ENCODE measurements at regions not wholly inside any gene's neighbourhood (a gene's known extent, or its start where the extent isn't known, plus 50 kb on each side); places are given as distances from the start of the nearest gene placed in this dataset.

GRCh38 chr2:217742276-217742675, 260.5 kb downstream of the TNS1 start:
- TF ChIP-seq EZH2 (IDR thresholded peaks at IDR 0.05; ENCODE audit: low read length), result no peak
- no peak for TF ChIP-seq CTCF (optimal IDR thresholded peaks at IDR 0.05 in 1 of 3, IDR thresholded peaks at IDR 0.05 in 1 of 3, conservative IDR thresholded peaks at IDR 0.05 in 1 of 3; ENCODE audit: extremely low read depth in 1 of 3, insufficient read depth in 2 of 3, low read length in 3 of 3)
- no peak overlapping the region for H3K9ac ChIP-seq (ENCODE audit: control insufficient read depth, extremely low read depth, insufficient read depth, low read length)
- H3K4me3 ChIP-seq (ENCODE audit: control insufficient read depth in 2 of 3, extremely low read depth in 1 of 3, insufficient read depth in 2 of 3, low read depth in 1 of 3, low read length in 3 of 3), result no peak overlapping the region
- H3K4me2 ChIP-seq (ENCODE audit: control insufficient read depth, extremely low read depth, insufficient read depth, low read depth, low read length), result no peak overlapping the region
- no peaks in the 10 kb centered on the region for H3K4me1 ChIP-seq (ENCODE audit: control insufficient read depth, extremely low read depth, insufficient read depth, low read length)
- no peaks in the 10 kb centered on the region for H3K9me3 ChIP-seq (ENCODE audit: control insufficient read depth, low read depth, low read length)
- H3K36me3 ChIP-seq (ENCODE audit: control insufficient read depth in 2 of 2, extremely low read depth in 1 of 2, insufficient read depth in 2 of 2, low read length in 2 of 2), result no peaks in the 10 kb centered on the region
- no peaks in the 10 kb centered on the region for H3K79me2 ChIP-seq (ENCODE audit: control insufficient read depth, insufficient read depth, low read length)
- FAIRE-seq (no peak), DNase-seq (ENCODE audit: low read depth, low spot score) (no peak)
- H4K20me1 ChIP-seq (ENCODE audit: control insufficient read depth, extremely low read depth, insufficient read depth, low read length), result no peaks in the 10 kb centered on the region
- H2AFZ ChIP-seq (ENCODE audit: control insufficient read depth, low read length), result no peak overlapping the region
- H3K27ac ChIP-seq (ENCODE audit: control insufficient read depth, insufficient read depth, low read length), result no peak overlapping the region
- dilution Hi-C loops (cut with MboI; ENCODE audit: extremely low pct_ligation_motif_present, low sequenced_read_pairs), result no loop called here
- H3K9me1 ChIP-seq (ENCODE audit: control insufficient read depth, extremely low read depth, insufficient read depth, low read length), result no peaks in the 10 kb centered on the region
- peaks cover 13% of the 10 kb centered on the region for H3K27me3 ChIP-seq (ENCODE audit: control insufficient read depth, extremely low read depth, insufficient read depth, low read length)

DNA sequence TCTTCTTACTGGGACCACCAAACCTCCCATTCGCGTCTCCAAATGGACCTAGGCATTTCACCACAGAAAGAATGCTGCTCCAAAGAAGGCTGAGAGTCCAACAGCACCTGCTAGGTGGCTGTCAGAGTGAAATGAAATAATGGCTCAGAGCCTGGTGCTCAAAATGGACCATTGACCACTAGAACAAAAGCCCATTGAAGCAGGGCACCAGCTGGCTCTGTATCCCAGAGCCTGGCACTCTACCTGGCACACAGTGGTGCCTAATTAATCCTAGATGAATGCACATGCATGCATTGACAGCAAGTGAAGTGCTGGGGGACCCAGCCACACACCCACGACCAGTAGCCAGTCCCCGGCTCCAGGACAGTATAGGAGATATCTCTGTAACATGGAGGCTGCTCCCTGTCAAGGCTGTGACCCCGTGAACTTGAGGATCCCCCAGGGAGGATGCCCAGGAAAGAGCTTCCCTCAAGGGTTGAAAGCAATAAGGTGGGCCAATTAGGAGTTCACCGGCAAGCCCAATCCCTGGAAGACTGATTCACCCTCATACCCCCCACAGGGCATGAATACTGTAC, 261.3 kb downstream of the TNS1 start:
- Histone ChIP-seq H3K9me1 (ENCODE audit: control insufficient read depth, extremely low read depth, insufficient read depth, low read length) (no peaks in the 10 kb centered on the region), H3K27me3 (ENCODE audit: control insufficient read depth, extremely low read depth, insufficient read depth, low read length) (peaks cover 13% of the 10 kb centered on the region), H3K4me2 (ENCODE audit: control insufficient read depth, extremely low read depth, insufficient read depth, low read depth, low read length) (no peak overlapping the region), H3K9me3 (ENCODE audit: control insufficient read depth, low read depth, low read length) (no peaks in the 10 kb centered on the region), H4K20me1 (ENCODE audit: control insufficient read depth, extremely low read depth, insufficient read depth, low read length) (no peaks in the 10 kb centered on the region), H3K27ac (ENCODE audit: control insufficient read depth, insufficient read depth, low read length) (no peak overlapping the region), H3K36me3 (ENCODE audit: control insufficient read depth in 2 of 2, extremely low read depth in 1 of 2, insufficient read depth in 2 of 2, low read length in 2 of 2) (no peaks in the 10 kb centered on the region), H3K79me2 (ENCODE audit: control insufficient read depth, insufficient read depth, low read length) (no peaks in the 10 kb centered on the region), H3K9ac (ENCODE audit: control insufficient read depth, extremely low read depth, insufficient read depth, low read length) (no peak overlapping the region), H3K4me3 (ENCODE audit: control insufficient read depth in 2 of 3, extremely low read depth in 1 of 3, insufficient read depth in 2 of 3, low read depth in 1 of 3, low read length in 3 of 3) (no peak overlapping the region), H2AFZ (ENCODE audit: control insufficient read depth, low read length) (no peak overlapping the region), H3K4me1 (ENCODE audit: control insufficient read depth, extremely low read depth, insufficient read depth, low read length) (no peaks in the 10 kb centered on the region)
- DNase-seq (ENCODE audit: low read depth, low spot score) (no peak), FAIRE-seq (no peak)
- no peak for TF ChIP-seq CTCF (optimal IDR thresholded peaks at IDR 0.05 in 1 of 3, IDR thresholded peaks at IDR 0.05 in 1 of 3, conservative IDR thresholded peaks at IDR 0.05 in 1 of 3; ENCODE audit: extremely low read depth in 1 of 3, insufficient read depth in 2 of 3, low read length in 3 of 3)
- no peak for TF ChIP-seq EZH2 (IDR thresholded peaks at IDR 0.05; ENCODE audit: low read length)
- dilution Hi-C loops (cut with MboI; ENCODE audit: extremely low pct_ligation_motif_present, low sequenced_read_pairs), result no loop called here

All from keratinocyte (primary cell).